Nephron (organoid): ENCODE measurements at regions not wholly inside any gene's neighbourhood (a gene's known extent, or its start where the extent isn't known, plus 50 kb on each side); places are given as distances from the start of the nearest gene placed in this dataset.

ENCODE experiments used
- H3K27ac Mint-ChIP-seq, 3 experiments: 2 replicates each; pipeline ENCODE4 v1.8.0; 2020; ENCODE audit warnings: mixed read lengths in 3 of 3, mild to moderate bottlenecking in 2 of 3, moderate library complexity in 1 of 3
- H3K27me3 Mint-ChIP-seq: 2 replicates; pipeline ENCODE4 v1.8.0; 2021; ENCODE audit warnings: low read depth, mild to moderate bottlenecking, moderate library complexity, mixed read lengths
- H3K36me3 Mint-ChIP-seq: 2 replicates; pipeline ENCODE4 v1.8.0; 2020; ENCODE audit warnings: low read depth, mixed read lengths
- H3K4me1 Mint-ChIP-seq: 2 replicates; pipeline ENCODE4 v1.8.0; 2020; ENCODE audit warnings: mixed read lengths
- H3K4me3 Mint-ChIP-seq, 3 experiments: 2 replicates each; pipeline ENCODE4 v1.8.0; 2020; ENCODE audit warnings: mild to moderate bottlenecking in 3 of 3, mixed read lengths in 3 of 3, moderate library complexity in 2 of 3
- H3K9me3 Mint-ChIP-seq: 2 replicates; pipeline ENCODE4 v1.8.0; 2020; ENCODE audit warnings: mixed read lengths
- CTCF ChIP-seq, 3 experiments: fragments of 200-600 bp; sonication (generic); IDR thresholded peaks; one replicate each; pipeline ENCODE4 v1.5.0; 2021; ENCODE audit warnings: antibody characterized with exemption in 3 of 3; ENCODE audit not compliant: unreplicated experiment in 3 of 3

GRCh38 chr15:81454024-81454423 lies 80.0 kb upstream of the TMC3 start:
- Mint-ChIP-seq H3K4me1 (peaks cover 5% of the 10 kb centered on the region), H3K27me3 (no peaks in the 10 kb centered on the region), H3K4me3 (no peak overlapping the region), H3K36me3 (no peaks in the 10 kb centered on the region), H3K27ac (no peak overlapping the region), H3K9me3 (peaks cover 24% of the 10 kb centered on the region)
- TF ChIP-seq CTCF (IDR thresholded peaks at IDR 0.05; ENCODE audit: unreplicated experiment in 3 of 3): no peak

- Mint-ChIP-seq H3K4me1 (no peaks in the 10 kb centered on the region), H3K27ac (no peak overlapping the region), H3K27me3 (no peaks in the 10 kb centered on the region), H3K36me3 (no peaks in the 10 kb centered on the region), H3K9me3 (peaks cover 20% of the 10 kb centered on the region), H3K4me3 (no peak overlapping the region)
- TF ChIP-seq CTCF (IDR thresholded peaks at IDR 0.05; ENCODE audit: unreplicated experiment in 3 of 3): no peak
Measured at GRCh38 chr15:81450721-81451120, 76.7 kb upstream of the TMC3 start.

GRCh38 chr15:81449836-81450474 lies 75.9 kb upstream of the TMC3 start:
- H3K27ac Mint-ChIP-seq: no peak overlapping the region
- no peaks in the 10 kb centered on the region for H3K4me1 Mint-ChIP-seq
- H3K36me3 Mint-ChIP-seq: no peaks in the 10 kb centered on the region
- H3K9me3 Mint-ChIP-seq: peaks cover 21% of the 10 kb centered on the region
- H3K4me3 Mint-ChIP-seq: no peak overlapping the region
- TF ChIP-seq CTCF (IDR thresholded peaks at IDR 0.05; ENCODE audit: unreplicated experiment in 3 of 3): no peak
- H3K27me3 Mint-ChIP-seq: no peaks in the 10 kb centered on the region

DNA sequence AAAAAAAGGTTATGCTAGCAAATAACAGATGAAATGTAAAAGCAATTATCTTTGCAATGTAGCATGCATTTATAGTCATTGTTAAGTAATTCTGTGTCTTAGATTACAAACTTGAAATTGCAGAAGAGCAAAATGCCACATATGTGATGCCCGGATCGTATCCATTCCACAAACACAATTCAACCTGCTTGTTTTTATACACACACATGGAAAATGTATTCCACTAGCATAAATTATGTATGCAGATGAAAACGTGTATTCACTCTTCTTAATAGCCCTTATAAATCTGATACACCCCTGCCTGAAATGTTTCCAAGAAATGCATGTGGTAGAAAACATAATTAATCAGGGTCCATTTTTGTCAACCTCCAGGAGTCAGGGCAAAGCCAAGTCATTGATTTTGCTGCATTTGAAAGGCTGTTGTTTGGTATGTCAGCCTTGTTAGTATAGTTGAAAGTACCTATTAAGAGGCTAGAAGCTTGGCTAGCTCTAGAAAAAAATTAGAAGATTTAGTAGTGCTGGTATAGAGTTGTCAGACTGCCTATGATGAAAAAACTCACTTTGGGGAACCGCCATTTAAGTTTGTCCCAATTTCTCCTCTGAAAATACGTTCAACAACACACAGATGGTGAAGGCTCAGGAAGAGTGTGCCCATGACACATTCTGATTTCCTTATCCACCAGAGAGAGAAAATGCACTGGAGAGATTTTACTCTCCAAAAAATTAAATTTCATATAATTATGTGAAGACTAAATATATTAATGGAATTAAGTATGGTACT lies 69.2 kb upstream of the TMC3 start:
- H3K9me3 Mint-ChIP-seq: peaks cover 12% of the 10 kb centered on the region
- no peaks in the 10 kb centered on the region for H3K36me3 Mint-ChIP-seq
- no peaks in the 10 kb centered on the region for H3K4me1 Mint-ChIP-seq
- TF ChIP-seq CTCF (IDR thresholded peaks at IDR 0.05; ENCODE audit: unreplicated experiment in 3 of 3): no peak
- no peaks in the 10 kb centered on the region for H3K27me3 Mint-ChIP-seq
- H3K4me3 Mint-ChIP-seq: no peak overlapping the region
- no peak overlapping the region for H3K27ac Mint-ChIP-seq

DNA sequence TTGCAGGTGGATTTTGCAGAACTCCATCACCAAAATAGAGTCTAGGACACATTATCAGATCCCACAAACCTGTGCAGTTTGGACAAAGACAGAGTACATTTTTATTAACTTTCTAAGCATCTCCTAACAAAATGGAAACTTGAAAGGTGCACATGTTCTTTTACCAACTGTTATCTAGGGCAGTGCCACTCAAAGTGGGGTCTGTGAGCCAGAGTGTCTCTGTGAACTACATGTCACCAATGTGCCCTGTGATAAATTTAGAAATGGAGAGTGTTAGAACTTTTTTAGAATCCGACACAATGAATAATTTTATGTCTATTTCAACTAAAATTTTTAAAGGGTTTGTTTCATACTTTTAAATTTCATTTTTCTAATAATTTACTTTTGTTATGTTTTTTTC lies 68.4 kb upstream of the TMC3 start:
- H3K27me3 Mint-ChIP-seq: no peaks in the 10 kb centered on the region
- H3K9me3 Mint-ChIP-seq: peaks cover 9% of the 10 kb centered on the region
- no peaks in the 10 kb centered on the region for H3K4me1 Mint-ChIP-seq
- TF ChIP-seq CTCF (IDR thresholded peaks at IDR 0.05; ENCODE audit: unreplicated experiment in 3 of 3): no peak
- H3K36me3 Mint-ChIP-seq: no peaks in the 10 kb centered on the region
- no peak overlapping the region for H3K27ac Mint-ChIP-seq
- no peak overlapping the region for H3K4me3 Mint-ChIP-seq

- Mint-ChIP-seq H3K27me3 (no peaks in the 10 kb centered on the region), H3K27ac (no peak overlapping the region), H3K36me3 (no peaks in the 10 kb centered on the region), H3K4me1 (no peaks in the 10 kb centered on the region), H3K4me3 (no peak overlapping the region), H3K9me3 (peaks cover 11% of the 10 kb centered on the region)
- no peak for TF ChIP-seq CTCF (IDR thresholded peaks at IDR 0.05; ENCODE audit: unreplicated experiment in 3 of 3)
Measured at GRCh38 chr15:81434851-81435250, 60.8 kb upstream of the TMC3 start.
